ENCODE measurements at regions not wholly inside any gene's neighbourhood (a gene's known extent, or its start where the extent isn't known, plus 50 kb on each side); places are given as distances from the start of the nearest gene placed in this dataset.

DNA sequence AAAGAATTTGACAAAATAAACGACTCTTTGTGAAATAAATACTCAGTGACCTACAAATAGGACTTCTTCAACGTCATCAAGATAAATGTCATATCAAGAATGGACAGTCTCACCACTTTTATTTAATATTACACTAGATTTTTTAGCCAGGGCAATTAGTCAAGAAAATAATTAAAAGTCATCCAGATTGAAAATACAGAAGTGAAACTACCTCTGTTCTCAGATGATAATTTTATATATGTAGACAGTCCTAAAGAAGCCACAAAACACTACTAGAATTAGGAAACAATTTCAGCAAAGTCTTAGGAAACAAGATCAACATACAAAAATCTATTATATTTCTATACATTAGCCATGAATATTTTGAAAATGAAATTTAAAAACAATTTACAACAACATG lies 689.6 kb upstream of the SEL1L start:
- intact Hi-C loops (cut with micrococcal nuclease; ENCODE audit: unreplicated experiment): no loop called here
- H3K27ac ChIP-seq (ENCODE audit: low read depth, low read length, poor library complexity, severe bottlenecking): no peak overlapping the region
- H2AFZ ChIP-seq (ENCODE audit: low read length): no peak overlapping the region
- CTCF ChIA-PET (ENCODE audit: unreplicated experiment): no interaction called here
- H3K4me2 ChIP-seq (ENCODE audit: low read length): no peak overlapping the region
- H3K4me1 ChIP-seq (ENCODE audit: insufficient read depth, low read length, poor library complexity, severe bottlenecking): no peaks in the 10 kb centered on the region
- no peaks in the 10 kb centered on the region for H4K20me1 ChIP-seq (ENCODE audit: insufficient read depth, low read length)
- no peak overlapping the region for H3K4me3 ChIP-seq (ENCODE audit: low read depth, low read length, poor library complexity, severe bottlenecking)
- H3K9me3 ChIP-seq (ENCODE audit: low read length): no peaks in the 10 kb centered on the region
- DNase-seq (ENCODE audit: low spot score): no peak
- POLR2A ChIA-PET: no interaction called here
- no peaks in the 10 kb centered on the region for H3K36me3 ChIP-seq (ENCODE audit: insufficient read depth, low read length)
- no peaks in the 10 kb centered on the region for H3K79me2 ChIP-seq (ENCODE audit: insufficient read depth, low read depth, low read length)
- no peaks in the 10 kb centered on the region for H3K9me2 ChIP-seq (ENCODE audit: insufficient read depth, low read length)
- no peak for TF ChIP-seq EZH2phosphoT487 (IDR thresholded peaks at IDR 0.05; ENCODE audit: borderline replicate concordance, low read depth, low read length)
- TF ChIP-seq, protein P1, sequence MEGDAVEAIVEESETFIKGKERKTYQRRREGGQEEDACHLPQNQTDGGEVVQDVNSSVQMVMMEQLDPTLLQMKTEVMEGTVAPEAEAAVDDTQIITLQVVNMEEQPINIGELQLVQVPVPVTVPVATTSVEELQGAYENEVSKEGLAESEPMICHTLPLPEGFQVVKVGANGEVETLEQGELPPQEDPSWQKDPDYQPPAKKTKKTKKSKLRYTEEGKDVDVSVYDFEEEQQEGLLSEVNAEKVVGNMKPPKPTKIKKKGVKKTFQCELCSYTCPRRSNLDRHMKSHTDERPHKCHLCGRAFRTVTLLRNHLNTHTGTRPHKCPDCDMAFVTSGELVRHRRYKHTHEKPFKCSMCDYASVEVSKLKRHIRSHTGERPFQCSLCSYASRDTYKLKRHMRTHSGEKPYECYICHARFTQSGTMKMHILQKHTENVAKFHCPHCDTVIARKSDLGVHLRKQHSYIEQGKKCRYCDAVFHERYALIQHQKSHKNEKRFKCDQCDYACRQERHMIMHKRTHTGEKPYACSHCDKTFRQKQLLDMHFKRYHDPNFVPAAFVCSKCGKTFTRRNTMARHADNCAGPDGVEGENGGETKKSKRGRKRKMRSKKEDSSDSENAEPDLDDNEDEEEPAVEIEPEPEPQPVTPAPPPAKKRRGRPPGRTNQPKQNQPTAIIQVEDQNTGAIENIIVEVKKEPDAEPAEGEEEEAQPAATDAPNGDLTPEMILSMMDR (conservative IDR thresholded peaks at IDR 0.05; ENCODE audit: low read length): no peak
- BruUV-seq (replicated peaks): no TSS peak

DNA sequence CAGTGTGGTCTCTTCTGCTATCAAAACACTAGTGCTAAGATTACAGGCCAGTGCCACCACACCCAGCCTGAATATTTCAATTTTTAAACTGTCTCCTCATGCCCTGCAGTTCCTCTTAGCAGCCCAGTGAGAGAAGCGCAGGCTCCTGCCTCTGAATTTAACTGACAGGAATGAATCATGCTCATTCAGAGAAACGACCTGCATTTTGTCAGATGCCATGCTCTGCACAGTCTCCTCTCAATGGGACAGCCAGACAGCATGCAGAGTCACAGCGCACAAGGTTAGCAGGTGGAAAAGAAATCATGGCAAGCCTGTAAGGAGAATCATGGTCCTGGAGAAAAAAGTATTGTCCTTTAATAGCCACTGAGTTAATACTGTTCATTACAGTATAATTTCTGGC lies 691.0 kb upstream of the SEL1L start:
- ChIA-PET POLR2A (no interaction called here), CTCF (ENCODE audit: unreplicated experiment) (no interaction called here)
- H3K4me1 ChIP-seq (ENCODE audit: insufficient read depth, low read length, poor library complexity, severe bottlenecking): no peaks in the 10 kb centered on the region

DNA sequence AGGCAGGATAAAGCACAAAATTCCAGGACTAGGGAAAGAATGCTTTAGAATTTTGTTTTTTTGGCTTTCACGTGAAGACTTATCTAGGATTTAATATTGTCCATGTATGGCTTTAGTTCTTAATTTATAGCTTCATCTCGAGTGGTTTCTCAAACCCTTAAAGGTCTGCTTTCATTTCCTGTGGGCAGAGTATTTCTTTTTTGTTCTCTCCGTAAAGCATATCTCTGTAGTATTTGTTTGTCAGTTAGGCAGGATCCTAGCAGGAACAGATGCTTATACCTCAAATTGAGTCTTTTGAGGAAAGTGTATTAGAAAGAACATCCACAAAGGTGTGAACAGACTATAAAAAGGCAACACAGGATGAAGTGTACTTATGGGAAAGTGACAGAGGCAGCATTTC lies 697.1 kb upstream of the SEL1L start:
- intact Hi-C loops (cut with micrococcal nuclease; ENCODE audit: unreplicated experiment): no loop called here
- no peaks in the 10 kb centered on the region for H3K36me3 ChIP-seq (ENCODE audit: insufficient read depth, low read length)
- no peaks in the 10 kb centered on the region for H3K79me2 ChIP-seq (ENCODE audit: insufficient read depth, low read depth, low read length)
- ChIA-PET CTCF (ENCODE audit: unreplicated experiment) (no interaction called here), POLR2A (no interaction called here)
- H3K9me2 ChIP-seq (ENCODE audit: insufficient read depth, low read length): no peaks in the 10 kb centered on the region
- H3K27ac ChIP-seq (ENCODE audit: low read depth, low read length, poor library complexity, severe bottlenecking): no peak overlapping the region
- no peak overlapping the region for H3K4me2 ChIP-seq (ENCODE audit: low read length)
- no peak for DNase-seq (ENCODE audit: low spot score)
- H3K9me3 ChIP-seq (ENCODE audit: low read length): no peaks in the 10 kb centered on the region
- H3K4me3 ChIP-seq (ENCODE audit: low read depth, low read length, poor library complexity, severe bottlenecking): no peak overlapping the region
- no TSS peak for BruUV-seq (replicated peaks)
- no peaks in the 10 kb centered on the region for H4K20me1 ChIP-seq (ENCODE audit: insufficient read depth, low read length)
- TF ChIP-seq EZH2phosphoT487 (IDR thresholded peaks at IDR 0.05; ENCODE audit: borderline replicate concordance, low read depth, low read length): no peak
- TF ChIP-seq, protein P1 (conservative IDR thresholded peaks at IDR 0.05; ENCODE audit: low read length): no peak
- no peaks in the 10 kb centered on the region for H3K4me1 ChIP-seq (ENCODE audit: insufficient read depth, low read length, poor library complexity, severe bottlenecking)
- H2AFZ ChIP-seq (ENCODE audit: low read length): no peak overlapping the region

More for the DNA sequence above, 691.0 kb upstream of the SEL1L start:
- Histone ChIP-seq H2AFZ (ENCODE audit: low read length) (no peak overlapping the region), H3K27ac (ENCODE audit: low read depth, low read length, poor library complexity, severe bottlenecking) (no peak overlapping the region), H3K9me3 (ENCODE audit: low read length) (no peaks in the 10 kb centered on the region), H3K9me2 (ENCODE audit: insufficient read depth, low read length) (no peaks in the 10 kb centered on the region), H3K79me2 (ENCODE audit: insufficient read depth, low read depth, low read length) (no peaks in the 10 kb centered on the region), H4K20me1 (ENCODE audit: insufficient read depth, low read length) (no peaks in the 10 kb centered on the region), H3K4me3 (ENCODE audit: low read depth, low read length, poor library complexity, severe bottlenecking) (no peak overlapping the region), H3K4me2 (ENCODE audit: low read length) (no peak overlapping the region), H3K36me3 (ENCODE audit: insufficient read depth, low read length) (no peaks in the 10 kb centered on the region)
- BruUV-seq (replicated peaks): no TSS peak
- no peak for TF ChIP-seq EZH2phosphoT487 (IDR thresholded peaks at IDR 0.05; ENCODE audit: borderline replicate concordance, low read depth, low read length)
- TF ChIP-seq, protein P1 (conservative IDR thresholded peaks at IDR 0.05; ENCODE audit: low read length): no peak
- intact Hi-C loops (cut with micrococcal nuclease; ENCODE audit: unreplicated experiment): no loop called here
- DNase-seq (ENCODE audit: low spot score): no peak

Measured in OCI-LY7 (cell line).